Eye (tissue), 1 donor: ENCODE measurements at regions not wholly inside any gene's neighbourhood (a gene's known extent, or its start where the extent isn't known, plus 50 kb on each side); places are given as distances from the start of the nearest gene placed in this dataset.

ENCODE experiments used
- DNase-seq: peaks from one replicate; pipeline ENCODE4 v3.0.0-alpha.2; 2015

GRCh38 chr2:16008856-16009255 is 68.5 kb downstream of the MYCN start:
- no peak for DNase-seq

DNA sequence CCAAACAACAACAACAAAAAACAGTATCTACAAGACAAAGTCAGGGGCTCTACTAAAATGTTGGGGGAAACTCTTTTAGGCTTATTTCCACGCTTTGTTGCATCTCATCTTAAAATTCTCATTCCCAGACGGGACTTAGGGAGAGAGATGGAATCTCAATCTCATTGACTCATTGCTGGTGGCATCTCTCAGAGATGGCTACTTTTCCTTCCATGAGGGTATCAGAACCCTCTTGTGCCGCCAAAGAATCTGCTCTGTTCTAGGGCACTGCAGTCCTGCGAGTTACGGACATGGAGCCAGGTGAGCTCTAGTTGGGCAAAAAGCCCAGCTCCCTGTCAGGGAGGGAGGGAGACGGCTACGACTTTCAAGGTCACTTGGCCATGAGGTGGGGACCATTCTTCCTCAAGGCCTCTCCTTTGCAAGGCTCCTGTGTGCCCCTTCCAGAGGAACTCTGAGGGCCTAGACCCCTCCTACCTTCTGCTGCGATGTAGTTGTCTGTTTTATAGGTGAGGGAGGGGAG is 68.0 kb downstream of the MYCN start:
- DNase-seq, result no peak

DNA sequence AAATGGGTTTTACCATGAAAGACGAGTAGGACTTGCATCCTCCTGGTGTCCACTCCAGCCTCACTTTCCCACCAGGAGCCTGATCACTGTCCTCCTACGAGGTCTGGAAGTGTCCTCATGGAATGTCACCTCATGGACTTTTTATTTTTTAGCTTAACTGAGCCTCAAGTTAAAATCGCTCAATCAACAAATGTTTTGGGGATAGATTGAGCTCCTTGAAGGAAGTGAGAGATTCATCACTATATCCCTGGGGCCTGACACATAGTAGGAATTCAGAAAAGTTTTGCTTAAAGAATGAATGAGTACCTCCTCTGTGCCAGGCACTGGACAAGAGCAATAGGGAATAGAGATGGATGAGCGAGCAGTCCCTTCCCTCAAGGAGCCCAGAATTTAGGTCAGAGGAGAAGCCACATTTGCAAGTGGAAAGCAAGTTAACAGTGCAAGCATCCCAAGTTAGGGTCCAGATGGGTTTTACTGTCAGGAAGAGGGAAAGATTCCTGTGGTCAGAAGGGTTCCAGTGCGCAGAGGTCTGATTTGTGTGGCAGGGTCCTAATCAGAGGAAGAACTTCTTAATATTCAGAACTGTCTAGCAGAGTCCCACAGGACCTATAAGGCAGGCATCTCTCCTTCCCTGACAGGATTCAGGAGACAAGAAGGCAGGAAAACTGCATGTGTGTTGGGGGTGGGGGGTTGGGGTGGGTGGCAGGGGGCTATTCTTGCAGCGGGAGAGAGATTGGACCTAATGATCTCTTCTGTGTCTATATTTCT is 67.0 kb downstream of the MYCN start:
- DNase-seq, result no peak

- no peak for DNase-seq
These were observed 66.3 kb downstream of the MYCN start for GRCh38 chr2:16006537-16007166.

GRCh38 chr2:16005816-16006536 is 65.6 kb downstream of the MYCN start:
- no peak for DNase-seq

- no peak for DNase-seq
These were observed 65.0 kb downstream of the MYCN start for GRCh38 chr2:16005389-16005788.

GRCh38 chr2:16003809-16004208 is 63.5 kb downstream of the MYCN start:
- DNase-seq, result no peak

DNA sequence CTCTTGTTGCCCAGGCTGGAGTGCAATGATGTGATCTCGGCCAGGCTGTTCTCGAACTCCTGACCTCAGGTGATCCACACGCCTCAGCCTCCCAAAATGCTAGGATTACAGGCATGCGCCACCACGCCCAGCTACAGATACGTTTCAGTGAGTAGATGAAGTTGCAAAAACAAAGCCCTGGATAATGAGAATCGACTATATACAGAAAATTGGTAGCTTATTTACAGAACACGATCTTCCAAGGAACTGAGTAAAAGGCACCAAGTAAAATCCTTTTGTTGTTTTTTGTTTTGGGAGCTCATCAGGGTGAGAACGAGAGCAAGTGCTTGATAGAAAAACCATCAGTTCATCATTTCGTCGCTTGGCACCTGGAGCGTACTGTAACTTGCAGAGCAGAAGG is 62.8 kb downstream of the MYCN start:
- no peak for DNase-seq

DNA sequence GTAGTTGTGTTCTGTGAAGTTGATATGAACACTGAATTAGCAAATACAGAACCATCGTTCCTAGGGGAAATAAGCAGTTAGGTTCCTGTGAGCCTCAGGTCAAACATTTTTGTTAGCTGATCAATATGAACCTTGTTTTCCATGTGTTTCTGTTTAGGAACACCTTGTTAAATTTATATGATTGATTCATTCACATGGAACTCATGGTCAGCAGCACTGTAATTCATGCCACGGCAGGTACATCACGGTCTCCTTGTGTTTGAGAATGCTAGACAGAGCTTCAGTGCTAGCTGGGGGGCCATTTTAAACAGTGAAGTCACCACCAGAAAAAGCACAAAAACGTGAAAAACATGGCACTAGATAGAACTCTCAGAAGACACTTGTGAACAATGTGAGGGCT is 62.2 kb downstream of the MYCN start:
- no peak for DNase-seq

- no peak for DNase-seq
These were observed 61.8 kb downstream of the MYCN start for GRCh38 chr2:16002144-16002543.

DNA sequence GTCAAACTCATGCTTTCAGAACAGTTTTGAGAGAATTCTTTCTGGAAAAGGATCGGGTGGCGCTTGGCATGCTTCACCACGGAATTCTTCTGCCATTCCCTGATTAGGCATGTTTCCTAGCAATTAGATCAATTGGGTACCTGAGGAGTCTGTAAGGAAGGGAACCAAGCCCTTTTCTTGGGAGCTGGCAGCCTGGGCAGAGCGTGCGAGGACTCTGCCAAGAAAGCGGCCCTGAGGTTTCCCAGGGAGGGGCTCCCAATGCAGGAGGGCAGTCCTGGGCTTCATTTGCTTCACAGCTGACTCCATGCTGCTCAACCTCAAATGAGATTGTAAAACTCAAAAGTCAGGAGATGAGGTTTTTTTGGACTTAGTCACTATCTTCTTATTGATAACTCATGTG is 60.3 kb downstream of the MYCN start:
- DNase-seq, result no peak

GRCh38 chr2:15999596-16000469 is 59.5 kb downstream of the MYCN start:
- DNase-seq, result no peak

DNA sequence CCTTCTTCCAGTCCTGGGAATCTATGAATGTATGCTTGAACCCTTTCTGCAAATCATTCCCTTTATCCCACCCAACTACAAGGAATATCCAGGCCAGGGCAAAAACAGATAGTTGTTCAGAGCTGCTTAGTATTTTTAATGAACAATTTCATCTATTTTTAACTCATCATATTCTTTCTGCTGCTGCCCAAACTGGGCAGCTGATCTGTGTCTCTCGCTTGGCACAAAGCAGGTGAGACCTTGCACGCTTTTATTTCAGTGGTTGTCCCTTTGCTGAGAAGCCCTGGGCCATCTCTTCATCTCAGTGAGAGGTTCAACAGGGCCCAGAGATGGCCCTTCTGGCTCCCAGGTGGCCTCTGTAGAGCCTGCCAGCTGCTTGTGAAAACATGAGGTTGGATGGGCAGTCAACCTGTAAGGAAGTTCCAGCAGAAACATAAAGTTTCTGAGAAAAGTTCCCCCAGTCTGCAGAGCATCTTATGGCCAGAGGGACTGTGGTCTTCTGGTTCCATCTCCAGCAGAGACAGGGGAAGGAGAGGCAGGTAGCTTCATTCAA is 57.5 kb downstream of the MYCN start:
- no peak for DNase-seq

DNA sequence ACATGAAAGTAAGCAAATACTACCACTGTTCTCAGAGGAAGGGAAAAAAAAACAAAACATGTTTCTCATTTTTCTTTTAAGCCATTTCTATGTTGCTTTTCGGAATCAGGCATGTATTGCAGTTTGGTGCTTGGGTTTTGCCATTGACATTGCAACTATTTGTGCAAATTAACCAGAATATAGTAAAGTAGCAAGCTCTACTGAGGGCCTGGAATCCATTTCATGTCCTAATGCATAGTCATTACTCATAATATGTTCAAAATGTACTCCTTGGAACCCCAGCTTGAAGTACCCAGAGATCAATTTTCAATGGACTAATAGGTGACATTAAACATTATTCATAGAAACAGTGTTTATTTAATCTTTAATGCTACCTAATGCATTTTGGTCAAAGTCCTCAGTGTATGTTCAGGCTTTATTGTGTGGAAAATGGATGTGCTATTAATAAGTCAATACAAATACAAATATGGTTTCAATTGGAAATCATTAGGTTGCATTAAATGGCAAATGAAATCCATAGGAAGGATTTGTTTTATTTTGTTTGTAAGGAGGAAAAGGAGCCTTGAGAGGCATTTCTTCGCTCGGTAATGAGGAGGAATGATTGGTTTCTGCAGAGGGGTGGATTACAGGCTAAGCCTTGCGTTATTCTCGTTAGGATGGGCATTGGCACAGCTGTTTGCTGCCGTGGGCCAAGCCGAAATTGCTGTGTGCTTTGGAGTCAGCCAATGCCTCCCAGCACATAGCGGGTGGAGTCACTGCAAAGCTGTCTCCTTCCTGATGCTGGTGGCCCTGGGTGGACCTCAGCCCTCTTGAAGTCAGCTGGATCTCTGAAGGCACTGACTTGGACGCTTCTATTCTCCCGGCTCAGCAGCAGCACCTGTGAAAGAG is 56.4 kb downstream of the MYCN start:
- no peak for DNase-seq
